ENCODE measurements at regions not wholly inside any gene's neighbourhood (a gene's known extent, or its start where the extent isn't known, plus 50 kb on each side); places are given as distances from the start of the nearest gene placed in this dataset.

DNA sequence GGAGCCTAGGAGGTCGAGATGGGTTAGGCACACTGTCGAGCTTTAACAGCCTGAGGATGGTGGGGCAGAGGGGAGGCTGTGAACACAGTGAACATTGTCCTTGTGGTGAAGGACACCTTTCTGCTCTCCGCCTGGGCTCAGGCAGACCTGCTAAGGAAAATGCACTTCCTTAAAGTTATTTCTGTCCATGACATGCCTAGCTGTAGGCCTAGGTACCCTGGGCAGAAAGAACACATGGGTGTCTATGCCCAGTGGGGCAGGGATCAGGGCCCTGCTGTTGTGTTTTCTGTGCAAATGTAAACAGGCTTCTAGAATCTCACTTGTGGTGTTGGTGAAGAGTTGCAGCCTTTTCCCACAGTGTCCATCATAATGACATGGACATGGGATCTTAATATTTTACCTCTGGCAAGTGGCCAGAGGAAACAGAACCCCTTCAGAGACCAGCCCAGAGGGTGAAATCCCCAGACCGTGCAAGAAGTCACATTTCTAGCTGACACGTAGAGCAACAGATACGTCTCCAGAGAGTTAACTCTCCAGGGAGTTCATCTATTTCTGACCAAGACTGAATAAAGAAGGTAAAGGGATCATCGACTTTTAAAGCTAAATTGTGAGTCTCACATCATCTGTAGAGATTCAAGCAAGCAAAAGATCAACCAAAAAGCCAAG lies 79.2 kb downstream of the C9orf152 start:
- ATAC-seq, result no peak
- no peaks in the 10 kb centered on the region for H3K36me3 Mint-ChIP-seq
- no peak for DNase-seq (ENCODE audit: low spot score)
- peaks cover 3% of the 10 kb centered on the region for H3K27me3 Mint-ChIP-seq (ENCODE audit: low read depth)
- POLR2A ChIA-PET, result no interaction called here
- H3K4me3 Mint-ChIP-seq, result no peak overlapping the region
- TF ChIP-seq, protein P1, sequence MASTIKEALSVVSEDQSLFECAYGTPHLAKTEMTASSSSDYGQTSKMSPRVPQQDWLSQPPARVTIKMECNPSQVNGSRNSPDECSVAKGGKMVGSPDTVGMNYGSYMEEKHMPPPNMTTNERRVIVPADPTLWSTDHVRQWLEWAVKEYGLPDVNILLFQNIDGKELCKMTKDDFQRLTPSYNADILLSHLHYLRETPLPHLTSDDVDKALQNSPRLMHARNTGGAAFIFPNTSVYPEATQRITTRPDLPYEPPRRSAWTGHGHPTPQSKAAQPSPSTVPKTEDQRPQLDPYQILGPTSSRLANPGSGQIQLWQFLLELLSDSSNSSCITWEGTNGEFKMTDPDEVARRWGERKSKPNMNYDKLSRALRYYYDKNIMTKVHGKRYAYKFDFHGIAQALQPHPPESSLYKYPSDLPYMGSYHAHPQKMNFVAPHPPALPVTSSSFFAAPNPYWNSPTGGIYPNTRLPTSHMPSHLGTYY (CRISPR knock-in tag; IDR thresholded peaks at IDR 0.05), result no peak
- TF ChIP-seq CREB1 (CRISPR knock-in tag; IDR thresholded peaks at IDR 0.05) (no peak), TCF7 (CRISPR knock-in tag; IDR thresholded peaks at IDR 0.05; ENCODE audit: low read depth) (no peak), CREM (CRISPR knock-in tag; IDR thresholded peaks at IDR 0.05) (no peak), ZNF121 (CRISPR knock-in tag; IDR thresholded peaks at IDR 0.05) (no peak), JUN (CRISPR knock-in tag; IDR thresholded peaks at IDR 0.05) (no peak), ZNF138 (CRISPR knock-in tag; conservative IDR thresholded peaks at IDR 0.05) (no peak), PRRX2 (CRISPR knock-in tag; IDR thresholded peaks at IDR 0.05) (no peak), FOXP1 (CRISPR knock-in tag; IDR thresholded peaks at IDR 0.05; ENCODE audit: borderline replicate concordance) (no peak)
- TF ChIP-seq, protein P2, sequence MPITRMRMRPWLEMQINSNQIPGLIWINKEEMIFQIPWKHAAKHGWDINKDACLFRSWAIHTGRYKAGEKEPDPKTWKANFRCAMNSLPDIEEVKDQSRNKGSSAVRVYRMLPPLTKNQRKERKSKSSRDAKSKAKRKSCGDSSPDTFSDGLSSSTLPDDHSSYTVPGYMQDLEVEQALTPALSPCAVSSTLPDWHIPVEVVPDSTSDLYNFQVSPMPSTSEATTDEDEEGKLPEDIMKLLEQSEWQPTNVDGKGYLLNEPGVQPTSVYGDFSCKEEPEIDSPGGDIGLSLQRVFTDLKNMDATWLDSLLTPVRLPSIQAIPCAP (CRISPR knock-in tag; IDR thresholded peaks at IDR 0.05), result no peak
- TF ChIP-seq, protein P3, sequence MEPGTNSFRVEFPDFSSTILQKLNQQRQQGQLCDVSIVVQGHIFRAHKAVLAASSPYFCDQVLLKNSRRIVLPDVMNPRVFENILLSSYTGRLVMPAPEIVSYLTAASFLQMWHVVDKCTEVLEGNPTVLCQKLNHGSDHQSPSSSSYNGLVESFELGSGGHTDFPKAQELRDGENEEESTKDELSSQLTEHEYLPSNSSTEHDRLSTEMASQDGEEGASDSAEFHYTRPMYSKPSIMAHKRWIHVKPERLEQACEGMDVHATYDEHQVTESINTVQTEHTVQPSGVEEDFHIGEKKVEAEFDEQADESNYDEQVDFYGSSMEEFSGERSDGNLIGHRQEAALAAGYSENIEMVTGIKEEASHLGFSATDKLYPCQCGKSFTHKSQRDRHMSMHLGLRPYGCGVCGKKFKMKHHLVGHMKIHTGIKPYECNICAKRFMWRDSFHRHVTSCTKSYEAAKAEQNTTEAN (CRISPR knock-in tag; IDR thresholded peaks at IDR 0.05), result no peak
- TF ChIP-seq, protein P4, sequence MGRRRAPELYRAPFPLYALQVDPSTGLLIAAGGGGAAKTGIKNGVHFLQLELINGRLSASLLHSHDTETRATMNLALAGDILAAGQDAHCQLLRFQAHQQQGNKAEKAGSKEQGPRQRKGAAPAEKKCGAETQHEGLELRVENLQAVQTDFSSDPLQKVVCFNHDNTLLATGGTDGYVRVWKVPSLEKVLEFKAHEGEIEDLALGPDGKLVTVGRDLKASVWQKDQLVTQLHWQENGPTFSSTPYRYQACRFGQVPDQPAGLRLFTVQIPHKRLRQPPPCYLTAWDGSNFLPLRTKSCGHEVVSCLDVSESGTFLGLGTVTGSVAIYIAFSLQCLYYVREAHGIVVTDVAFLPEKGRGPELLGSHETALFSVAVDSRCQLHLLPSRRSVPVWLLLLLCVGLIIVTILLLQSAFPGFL (CRISPR knock-in tag; IDR thresholded peaks at IDR 0.05; ENCODE audit: borderline replicate concordance), result no peak
- TF ChIP-seq, protein P5, sequence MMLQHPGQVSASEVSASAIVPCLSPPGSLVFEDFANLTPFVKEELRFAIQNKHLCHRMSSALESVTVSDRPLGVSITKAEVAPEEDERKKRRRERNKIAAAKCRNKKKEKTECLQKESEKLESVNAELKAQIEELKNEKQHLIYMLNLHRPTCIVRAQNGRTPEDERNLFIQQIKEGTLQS (CRISPR knock-in tag; conservative IDR thresholded peaks at IDR 0.05), result no peak
- H3K4me1 Mint-ChIP-seq, result peaks cover 100% of the 10 kb centered on the region
- no peak overlapping the region for H3K27ac Mint-ChIP-seq
- CTCF ChIA-PET, result no interaction called here
- no peaks in the 10 kb centered on the region for H3K9me3 Mint-ChIP-seq

DNA sequence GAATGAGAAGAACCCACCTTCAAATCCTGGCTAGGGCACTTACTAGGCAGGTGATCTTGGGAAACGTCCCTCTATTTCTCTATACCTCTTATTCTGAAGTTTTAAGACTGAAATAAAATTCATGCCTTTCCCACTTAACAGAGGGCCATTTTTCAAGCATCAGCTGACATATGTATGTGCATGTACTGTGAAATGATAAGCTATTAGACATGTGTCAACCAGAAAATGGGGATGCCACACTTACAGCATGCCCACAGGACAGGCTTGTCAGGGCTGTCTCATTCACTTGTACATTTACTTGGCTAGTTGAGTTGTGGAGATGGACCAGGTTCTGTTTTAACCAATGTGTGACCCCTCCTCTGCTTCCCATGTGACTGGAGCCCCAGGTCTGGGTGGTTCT lies 78.5 kb downstream of the C9orf152 start:
- ATAC-seq (no peak), DNase-seq (ENCODE audit: low spot score) (no peak)
- Mint-ChIP-seq H3K4me1 (peaks cover 95% of the 10 kb centered on the region), H3K36me3 (no peaks in the 10 kb centered on the region), H3K9me3 (no peaks in the 10 kb centered on the region), H3K27me3 (ENCODE audit: low read depth) (peaks cover 3% of the 10 kb centered on the region), H3K4me3 (no peak overlapping the region), H3K27ac (peak overlapping the region; percentile 64; the same call in 1 of the 2 replicates)
- POLR2A ChIA-PET, result no interaction called here
- CTCF ChIA-PET, result no interaction called here
- TF ChIP-seq NR2C2 (CRISPR knock-in tag; IDR thresholded peaks at IDR 0.05) (no peak), NR3C1 (CRISPR knock-in tag; conservative IDR thresholded peaks at IDR 0.05; ENCODE audit: low read depth) (no peak), TCF7 (CRISPR knock-in tag; IDR thresholded peaks at IDR 0.05; ENCODE audit: low read depth) (no peak), ESRRA (CRISPR knock-in tag; IDR thresholded peaks at IDR 0.05; ENCODE audit: borderline replicate concordance) (no peak), ZNF317 (CRISPR knock-in tag; IDR thresholded peaks at IDR 0.05; ENCODE audit: borderline replicate concordance, low read depth) (no peak), GABPB1 (CRISPR knock-in tag; IDR thresholded peaks at IDR 0.05) (no peak), SMAD4 (CRISPR knock-in tag; IDR thresholded peaks at IDR 0.05) (no peak), CREM (CRISPR knock-in tag; IDR thresholded peaks at IDR 0.05) (no peak), JAZF1 (CRISPR knock-in tag; IDR thresholded peaks at IDR 0.05) (no peak), ZNF671 (CRISPR knock-in tag; IDR thresholded peaks at IDR 0.05) (no peak), PRRX2 (CRISPR knock-in tag; IDR thresholded peaks at IDR 0.05) (no peak)
- TF ChIP-seq, protein P6, sequence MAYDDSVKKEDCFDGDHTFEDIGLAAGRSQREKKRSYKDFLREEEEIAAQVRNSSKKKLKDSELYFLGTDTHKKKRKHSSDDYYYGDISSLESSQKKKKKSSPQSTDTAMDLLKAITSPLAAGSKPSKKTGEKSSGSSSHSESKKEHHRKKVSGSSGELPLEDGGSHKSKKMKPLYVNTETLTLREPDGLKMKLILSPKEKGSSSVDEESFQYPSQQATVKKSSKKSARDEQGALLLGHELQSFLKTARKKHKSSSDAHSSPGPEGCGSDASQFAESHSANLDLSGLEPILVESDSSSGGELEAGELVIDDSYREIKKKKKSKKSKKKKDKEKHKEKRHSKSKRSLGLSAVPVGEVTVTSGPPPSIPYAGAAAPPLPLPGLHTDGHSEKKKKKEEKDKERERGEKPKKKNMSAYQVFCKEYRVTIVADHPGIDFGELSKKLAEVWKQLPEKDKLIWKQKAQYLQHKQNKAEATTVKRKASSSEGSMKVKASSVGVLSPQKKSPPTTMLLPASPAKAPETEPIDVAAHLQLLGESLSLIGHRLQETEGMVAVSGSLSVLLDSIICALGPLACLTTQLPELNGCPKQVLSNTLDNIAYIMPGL (CRISPR knock-in tag; IDR thresholded peaks at IDR 0.05), result no peak

Measured in WTC11 (cell line).